Tibial nerve (tissue), 4 donors: ENCODE measurements at regions not wholly inside any gene's neighbourhood (a gene's known extent, or its start where the extent isn't known, plus 50 kb on each side); places are given as distances from the start of the nearest gene placed in this dataset.

Experiments used
- CTCF ChIP-seq, 5 experiments: fragments of 200-600 bp in 3 of 5; fragments of 450-650 bp in 2 of 5; sonication (generic) in 3 of 5; IDR thresholded peaks; one replicate each; pipeline ENCODE4 v1.5.1; 2016 to 2019; ENCODE audit warnings: antibody characterized with exemption in 5 of 5, mild to moderate bottlenecking in 3 of 5, moderate library complexity in 2 of 5
- EP300 ChIP-seq, 2 donors: sonication (generic); formaldehyde crosslinking; IDR thresholded peaks; one replicate each; pipeline ENCODE4 v1.6.1; 2017; ENCODE audit warnings: antibody characterized with exemption in 2 of 2, mild to moderate bottlenecking in 1 of 2
- POLR2A ChIP-seq, 2 donors: fragments of 450-650 bp; IDR thresholded peaks; one replicate each; pipeline ENCODE4 v1.6.1; 2017; ENCODE audit warnings: antibody characterized with exemption in 2 of 2, mild to moderate bottlenecking in 2 of 2, moderate library complexity in 2 of 2

GRCh38 chr15:85950101-85950500 is 129.6 kb upstream of the AGBL1 start:
- TF ChIP-seq CTCF (IDR thresholded peaks at IDR 0.05): no peak
- no peak for TF ChIP-seq POLR2A (IDR thresholded peaks at IDR 0.05)
- TF ChIP-seq EP300 (IDR thresholded peaks at IDR 0.05): no peak
